ENCODE measurements at regions not wholly inside any gene's neighbourhood (a gene's known extent, or its start where the extent isn't known, plus 50 kb on each side); places are given as distances from the start of the nearest gene placed in this dataset.

DNA sequence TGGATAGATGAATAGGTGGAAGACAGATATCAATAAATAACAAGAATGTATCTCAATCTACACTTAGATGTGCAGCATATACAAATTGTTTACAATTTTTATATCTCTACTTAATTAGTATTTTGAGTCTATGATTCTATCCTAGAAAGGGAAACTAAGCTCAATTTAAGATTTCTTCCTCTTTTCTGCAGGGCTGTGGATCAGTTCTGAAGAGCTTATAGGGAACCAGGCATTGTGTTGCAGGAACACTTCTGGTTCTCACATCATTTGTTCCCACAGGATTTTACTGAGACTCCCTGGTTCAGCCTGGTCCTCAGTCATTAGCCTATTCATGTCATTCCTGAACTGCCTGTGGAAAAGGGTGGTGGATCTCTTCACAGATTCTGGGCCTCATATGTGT lies 105.8 kb downstream of the TNFSF18 start:
- no peak overlapping the region for H3K4me3 ChIP-seq
- no peak for DNase-seq (ENCODE audit: low spot score)
- no peak for TF ChIP-seq CTCF (IDR thresholded peaks at IDR 0.05)
- no peak overlapping the region for H3K27ac ChIP-seq

GRCh38 chr1:172946814-172947507 lies 103.8 kb downstream of the TNFSF18 start:
- no peak for DNase-seq (ENCODE audit: low spot score)
- TF ChIP-seq CTCF (IDR thresholded peaks at IDR 0.05): no peak
- H3K27ac ChIP-seq: no peak overlapping the region
- no peak overlapping the region for H3K4me3 ChIP-seq

GRCh38 chr1:172948457-172948856 lies 102.3 kb downstream of the TNFSF18 start:
- no peak for DNase-seq (ENCODE audit: low spot score)
- TF ChIP-seq CTCF (IDR thresholded peaks at IDR 0.05): no peak
- H3K4me3 ChIP-seq: no peak overlapping the region
- no peak overlapping the region for H3K27ac ChIP-seq

DNA sequence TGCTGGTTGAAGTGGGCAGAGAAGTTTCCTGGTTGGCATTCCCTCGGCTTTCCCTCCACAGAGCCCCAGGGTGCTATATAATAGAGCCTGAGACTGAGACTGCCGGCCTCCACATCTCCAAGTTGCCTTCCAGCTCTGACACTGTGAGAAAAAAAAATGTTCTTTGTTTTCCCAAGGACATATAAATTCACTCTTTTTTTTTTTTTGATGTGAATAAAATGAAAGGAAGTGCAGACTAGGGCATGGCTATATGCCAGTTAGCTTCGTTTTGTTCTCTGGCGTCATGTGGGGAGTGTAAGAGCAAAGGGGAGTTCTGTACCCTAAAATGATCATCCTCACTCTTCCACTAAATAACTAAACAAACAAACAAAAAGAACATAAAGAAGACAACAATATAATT lies 101.6 kb downstream of the TNFSF18 start:
- Histone ChIP-seq H3K27ac (no peak overlapping the region), H3K4me3 (no peak overlapping the region)
- no peak for DNase-seq (ENCODE audit: low spot score)
- no peak for TF ChIP-seq CTCF (IDR thresholded peaks at IDR 0.05)

GRCh38 chr1:172950528-172950927 lies 100.2 kb downstream of the TNFSF18 start:
- TF ChIP-seq CTCF (IDR thresholded peaks at IDR 0.05): no peak
- DNase-seq (ENCODE audit: low spot score): no peak
- H3K4me3 ChIP-seq: no peak overlapping the region
- H3K27ac ChIP-seq: no peak overlapping the region

GRCh38 chr1:172951730-172952365 lies 98.9 kb downstream of the TNFSF18 start:
- H3K4me3 ChIP-seq: no peak overlapping the region
- no peak overlapping the region for H3K27ac ChIP-seq
- no peak for DNase-seq (ENCODE audit: low spot score)
- TF ChIP-seq CTCF (IDR thresholded peaks at IDR 0.05): no peak

- no peak for DNase-seq (ENCODE audit: low spot score)
- no peak for TF ChIP-seq CTCF (IDR thresholded peaks at IDR 0.05)
- Histone ChIP-seq H3K27ac (no peak overlapping the region), H3K4me3 (no peak overlapping the region)
Measured at GRCh38 chr1:172952516-172952915, 98.2 kb downstream of the TNFSF18 start.
